NB4 (cell line): ENCODE measurements at regions not wholly inside any gene's neighbourhood (a gene's known extent, or its start where the extent isn't known, plus 50 kb on each side); places are given as distances from the start of the nearest gene placed in this dataset.

ENCODE experiments used
- DNase-seq: peaks from one replicate; pipeline ENCODE4 v3.0.0; 2010; ENCODE audit warnings: low read depth
- H3K4me3 ChIP-seq: one replicate; pipeline ENCODE4 v1.5.1; 2011; ENCODE audit warnings: mild to moderate bottlenecking, low read depth, low read length, moderate library complexity
- MYC ChIP-seq: IDR thresholded peaks from 2 replicates; pipeline ENCODE4 v1.6.1; 2011; ENCODE audit warnings: low read depth, low read length
- POLR2A ChIP-seq: IDR thresholded peaks from 2 replicates; pipeline ENCODE4 v1.6.1; 2011; ENCODE audit warnings: mild to moderate bottlenecking; ENCODE audit not compliant: insufficient read length; ENCODE audit errors: extremely low read depth
- TF ChIP-seq, protein P1 (sequence below): IDR thresholded peaks from one replicate; pipeline ENCODE4 v1.5.1; 2012; ENCODE audit warnings: low read depth, low read length
- TF ChIP-seq, protein P2 (sequence below): IDR thresholded peaks from 2 replicates; pipeline ENCODE4 v1.6.1; 2011; ENCODE audit warnings: low read depth, low read length

GRCh38 chr4:65973186-65973585 is 302.9 kb upstream of the EPHA5 start:
- no peak overlapping the region for H3K4me3 ChIP-seq
- no peak for DNase-seq
- TF ChIP-seq, protein P1, sequence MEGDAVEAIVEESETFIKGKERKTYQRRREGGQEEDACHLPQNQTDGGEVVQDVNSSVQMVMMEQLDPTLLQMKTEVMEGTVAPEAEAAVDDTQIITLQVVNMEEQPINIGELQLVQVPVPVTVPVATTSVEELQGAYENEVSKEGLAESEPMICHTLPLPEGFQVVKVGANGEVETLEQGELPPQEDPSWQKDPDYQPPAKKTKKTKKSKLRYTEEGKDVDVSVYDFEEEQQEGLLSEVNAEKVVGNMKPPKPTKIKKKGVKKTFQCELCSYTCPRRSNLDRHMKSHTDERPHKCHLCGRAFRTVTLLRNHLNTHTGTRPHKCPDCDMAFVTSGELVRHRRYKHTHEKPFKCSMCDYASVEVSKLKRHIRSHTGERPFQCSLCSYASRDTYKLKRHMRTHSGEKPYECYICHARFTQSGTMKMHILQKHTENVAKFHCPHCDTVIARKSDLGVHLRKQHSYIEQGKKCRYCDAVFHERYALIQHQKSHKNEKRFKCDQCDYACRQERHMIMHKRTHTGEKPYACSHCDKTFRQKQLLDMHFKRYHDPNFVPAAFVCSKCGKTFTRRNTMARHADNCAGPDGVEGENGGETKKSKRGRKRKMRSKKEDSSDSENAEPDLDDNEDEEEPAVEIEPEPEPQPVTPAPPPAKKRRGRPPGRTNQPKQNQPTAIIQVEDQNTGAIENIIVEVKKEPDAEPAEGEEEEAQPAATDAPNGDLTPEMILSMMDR: no peak
- no peak for TF ChIP-seq MYC
- TF ChIP-seq, protein P2, sequence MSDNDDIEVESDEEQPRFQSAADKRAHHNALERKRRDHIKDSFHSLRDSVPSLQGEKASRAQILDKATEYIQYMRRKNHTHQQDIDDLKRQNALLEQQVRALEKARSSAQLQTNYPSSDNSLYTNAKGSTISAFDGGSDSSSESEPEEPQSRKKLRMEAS: no peak
- TF ChIP-seq POLR2A: no peak

DNA sequence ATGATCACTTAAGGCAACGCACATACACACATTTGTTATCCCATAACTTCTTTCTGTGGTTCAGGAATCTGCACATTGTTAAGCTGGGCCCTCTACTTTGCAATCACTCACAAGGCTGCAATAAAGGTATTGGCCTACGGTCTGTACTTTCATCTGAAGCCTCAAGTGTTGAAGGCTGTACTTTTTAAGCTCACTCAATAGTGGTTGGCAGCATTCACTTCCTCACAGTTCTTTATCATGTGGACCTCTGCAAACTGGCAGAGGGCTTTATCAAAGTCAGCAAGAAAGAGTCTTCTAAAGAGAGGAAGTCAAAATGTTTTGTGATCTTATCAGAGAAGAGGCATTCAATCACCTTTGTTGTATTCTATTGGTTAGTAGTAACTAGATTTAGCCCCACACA is 301.4 kb upstream of the EPHA5 start:
- TF ChIP-seq, protein P1: no peak
- TF ChIP-seq, protein P2: no peak
- TF ChIP-seq POLR2A (no peak), MYC (no peak)
- no peak overlapping the region for H3K4me3 ChIP-seq
- no peak for DNase-seq

GRCh38 chr4:65968831-65969558 is 298.7 kb upstream of the EPHA5 start:
- H3K4me3 ChIP-seq: no peak overlapping the region
- no peak for DNase-seq
- TF ChIP-seq MYC (no peak), POLR2A (no peak)
- TF ChIP-seq, protein P2: no peak
- TF ChIP-seq, protein P1: no peak

DNA sequence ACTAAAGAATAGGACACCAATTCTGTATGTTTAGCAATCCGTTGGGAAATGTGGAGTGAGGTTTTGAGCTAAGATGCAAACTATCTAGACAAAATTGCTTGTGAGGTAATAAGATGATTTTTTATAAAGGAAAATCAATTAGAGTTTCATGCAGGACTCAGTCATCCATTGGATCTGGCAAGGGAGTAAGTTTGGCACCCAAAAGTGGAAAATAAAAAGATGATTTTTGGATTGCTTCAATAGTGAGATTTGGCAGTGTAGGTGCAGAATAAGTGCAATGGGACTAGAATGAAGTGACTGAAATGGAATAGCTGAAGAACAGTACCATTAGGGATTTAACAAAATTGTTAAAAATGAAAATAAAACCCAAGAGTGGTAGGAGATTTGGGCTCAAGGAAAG is 290.5 kb upstream of the EPHA5 start:
- DNase-seq: no peak
- no peak overlapping the region for H3K4me3 ChIP-seq
- TF ChIP-seq MYC: no peak
- TF ChIP-seq, protein P1: no peak
- TF ChIP-seq POLR2A: no peak
- TF ChIP-seq, protein P2: no peak

DNA sequence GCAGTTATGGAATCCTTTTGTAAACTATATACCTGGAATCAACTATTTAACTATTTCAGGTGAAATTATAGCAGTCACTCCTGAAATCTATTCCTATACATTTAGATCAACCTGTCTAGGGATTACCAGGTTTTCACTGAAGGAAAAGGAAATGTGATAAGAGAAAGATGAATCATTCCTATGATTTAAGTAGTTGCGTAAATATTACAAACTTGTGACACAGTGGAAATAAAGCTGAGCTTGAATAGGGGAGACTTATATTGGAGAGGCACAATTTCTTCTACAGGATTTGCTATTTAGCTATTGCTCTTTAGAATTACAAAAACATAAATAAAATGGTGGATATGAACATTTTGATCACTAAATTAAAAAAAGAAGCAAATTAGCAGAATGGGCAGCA is 284.1 kb upstream of the EPHA5 start:
- TF ChIP-seq POLR2A (no peak), MYC (no peak)
- TF ChIP-seq, protein P2: no peak
- TF ChIP-seq, protein P1: no peak
- no peak for DNase-seq
- no peak overlapping the region for H3K4me3 ChIP-seq

DNA sequence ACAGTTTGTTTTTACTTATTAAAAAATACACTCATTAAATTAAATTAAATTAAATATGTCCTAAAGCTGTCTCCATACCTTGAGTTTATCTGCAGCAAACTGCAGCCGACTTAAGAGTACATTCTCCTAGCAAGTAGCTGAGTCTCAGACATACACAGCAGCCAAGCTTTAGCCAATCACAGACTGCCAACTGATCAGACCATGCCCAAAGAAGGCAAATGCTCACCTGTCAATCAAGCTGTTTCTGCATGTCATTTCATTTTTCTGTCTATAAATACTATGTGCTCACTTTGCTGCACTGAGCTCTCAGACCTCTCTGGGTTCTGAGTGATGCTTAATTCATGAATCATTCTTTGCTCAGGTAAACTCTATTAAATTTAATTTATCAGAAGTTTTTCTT is 280.9 kb upstream of the EPHA5 start:
- DNase-seq: no peak
- H3K4me3 ChIP-seq: no peak overlapping the region
- TF ChIP-seq MYC: no peak
- TF ChIP-seq, protein P1: no peak
- TF ChIP-seq, protein P2: no peak
